ENCODE measurements at regions not wholly inside any gene's neighbourhood (a gene's known extent, or its start where the extent isn't known, plus 50 kb on each side); places are given as distances from the start of the nearest gene placed in this dataset.

- TF ChIP-seq CTCF (IDR thresholded peaks at IDR 0.05) = no peak
- no peak for ATAC-seq
- H3K4me3 ChIP-seq = no peak overlapping the region
- no peaks in the 10 kb centered on the region for H3K36me3 ChIP-seq (ENCODE audit: low read depth)
- no peak for DNase-seq
- intact Hi-C loops (cut with DNase I, micrococcal nuclease) = no loop called here
- H3K4me1 ChIP-seq (ENCODE audit: low read depth) = no peaks in the 10 kb centered on the region
- no peaks in the 10 kb centered on the region for H3K9me3 ChIP-seq
Observed at GRCh38 chr4:27215220-27215826, 354.7 kb downstream of the STIM2 start.

GRCh38 chr4:27217261-27217769 is 356.7 kb downstream of the STIM2 start:
- intact Hi-C loops (cut with DNase I, micrococcal nuclease) = no loop called here
- no peak for TF ChIP-seq CTCF (IDR thresholded peaks at IDR 0.05)

GRCh38 chr4:27218013-27218412 is 357.4 kb downstream of the STIM2 start:
- no peak for ATAC-seq
- no peak for DNase-seq
- H3K4me3 ChIP-seq = no peak overlapping the region
- no peaks in the 10 kb centered on the region for H3K9me3 ChIP-seq
- H3K4me1 ChIP-seq (ENCODE audit: low read depth) = no peaks in the 10 kb centered on the region
- intact Hi-C loops (cut with DNase I, micrococcal nuclease) = no loop called here
- no peaks in the 10 kb centered on the region for H3K36me3 ChIP-seq (ENCODE audit: low read depth)
- TF ChIP-seq CTCF (IDR thresholded peaks at IDR 0.05) = no peak

More at GRCh38 chr4:27217261-27217769, 356.7 kb downstream of the STIM2 start:
- H3K4me3 ChIP-seq = no peak overlapping the region
- no peaks in the 10 kb centered on the region for H3K36me3 ChIP-seq (ENCODE audit: low read depth)
- H3K9me3 ChIP-seq = no peaks in the 10 kb centered on the region
- DNase-seq = no peak
- H3K4me1 ChIP-seq (ENCODE audit: low read depth) = no peaks in the 10 kb centered on the region
- no peak for ATAC-seq

- H3K9me3 ChIP-seq = no peaks in the 10 kb centered on the region
- no peak overlapping the region for H3K4me3 ChIP-seq
- intact Hi-C loops (cut with DNase I, micrococcal nuclease) = no loop called here
- no peaks in the 10 kb centered on the region for H3K4me1 ChIP-seq (ENCODE audit: low read depth)
- H3K36me3 ChIP-seq (ENCODE audit: low read depth) = no peaks in the 10 kb centered on the region
- DNase-seq (no peak), ATAC-seq (no peak)
- no peak for TF ChIP-seq CTCF (IDR thresholded peaks at IDR 0.05)
Observed at GRCh38 chr4:27223326-27223725, 362.7 kb downstream of the STIM2 start.

- no peak for DNase-seq
- no peak for ATAC-seq
- H3K36me3 ChIP-seq (ENCODE audit: low read depth) = no peaks in the 10 kb centered on the region
- intact Hi-C loops (cut with DNase I, micrococcal nuclease) = no loop called here
- H3K4me3 ChIP-seq = no peak overlapping the region
- H3K4me1 ChIP-seq (ENCODE audit: low read depth) = no peaks in the 10 kb centered on the region
- no peaks in the 10 kb centered on the region for H3K9me3 ChIP-seq
- no peak for TF ChIP-seq CTCF (IDR thresholded peaks at IDR 0.05)
Observed at GRCh38 chr4:27233531-27233930, 372.9 kb downstream of the STIM2 start.

Data from mucosa of descending colon (tissue), 3 donors.